Fibroblast of lung (primary cell): ENCODE measurements at regions not wholly inside any gene's neighbourhood (a gene's known extent, or its start where the extent isn't known, plus 50 kb on each side); places are given as distances from the start of the nearest gene placed in this dataset.
"Not testable (repeated sequence)": the region's sequence is repeated elsewhere in the genome, so short reads cannot be mapped to it uniquely, and the experiment has no call there.

Experiments
- DNase-seq, 2 donors: peaks; one replicate each; pipeline versions ENCODE4 v3.0.0 to v3.0.0-alpha.2; 2010; ENCODE audit warnings: low read depth in 2 of 2
- H2AFZ ChIP-seq: 2 replicates; pipeline ENCODE4 v1.5.1; 2012; ENCODE audit warnings: low read length, control low read depth, inconsistent platforms
- H3K27ac ChIP-seq: 2 replicates; pipeline ENCODE4 v1.5.1; 2011; ENCODE audit warnings: low read length, control low read depth; ENCODE audit not compliant: insufficient read depth
- H3K27me3 ChIP-seq: 2 replicates; pipeline ENCODE4 v1.5.1; 2011; ENCODE audit warnings: mild to moderate bottlenecking, low read length; ENCODE audit not compliant: control insufficient read depth, insufficient read depth
- H3K36me3 ChIP-seq: 2 replicates; pipeline ENCODE4 v1.5.1; 2011; ENCODE audit warnings: low read length; ENCODE audit not compliant: control insufficient read depth, insufficient read depth
- H3K4me1 ChIP-seq: 2 replicates; pipeline ENCODE4 v1.5.1; 2011; ENCODE audit warnings: low read length; ENCODE audit not compliant: control insufficient read depth, insufficient read depth; ENCODE audit errors: extremely low read depth
- H3K4me2 ChIP-seq: 2 replicates; pipeline ENCODE4 v1.5.1; 2011; ENCODE audit warnings: low read length, control low read depth; ENCODE audit not compliant: insufficient read depth; ENCODE audit errors: extremely low read depth
- H3K4me3 ChIP-seq, 4 experiments: fragments of 200-600 bp in 1 of 4; sonication (generic) in 1 of 4; replicated peaks in 1 of 4; 2 replicates each; pipeline ENCODE4 v1.5.1; 2011 to 2016; ENCODE audit warnings: low read length in 4 of 4, low read depth in 3 of 4, mild to moderate bottlenecking in 3 of 4, control low read depth in 2 of 4, inconsistent platforms in 1 of 4, mixed read lengths in 1 of 4; ENCODE audit not compliant: insufficient read depth in 1 of 4; ENCODE audit errors: control extremely low read depth in 1 of 4
- H3K79me2 ChIP-seq: 2 replicates; pipeline ENCODE4 v1.5.1; 2012; ENCODE audit warnings: mild to moderate bottlenecking, low read length, inconsistent platforms; ENCODE audit not compliant: control insufficient read depth, insufficient read depth
- H3K9ac ChIP-seq: 2 replicates; pipeline ENCODE4 v1.5.1; 2011; ENCODE audit warnings: mild to moderate bottlenecking, low read length, control low read depth; ENCODE audit not compliant: insufficient read depth
- H3K9me3 ChIP-seq: 2 replicates; pipeline ENCODE4 v1.5.1; 2012; ENCODE audit warnings: low read depth, low read length; ENCODE audit not compliant: control insufficient read depth, insufficient read depth
- H4K20me1 ChIP-seq: 2 replicates; pipeline ENCODE4 v1.5.1; 2011; ENCODE audit warnings: low read length; ENCODE audit not compliant: control insufficient read depth, insufficient read depth; ENCODE audit errors: extremely low read depth
- EZH2 ChIP-seq: IDR thresholded peaks from 2 replicates; pipeline ENCODE4 v1.5.1; 2012; ENCODE audit warnings: low read length, control low read depth, mild to moderate bottlenecking; ENCODE audit errors: missing control alignments
- TF ChIP-seq, protein P1 (sequence below), 2 donors: IDR thresholded peaks in 1 of 2; conservative IDR thresholded peaks in 1 of 2; 1 replicate in 1 of 2; 2 replicates in 1 of 2; pipeline ENCODE4 v1.5.1; 2011 to 2012; ENCODE audit warnings: low read length in 2 of 2, control low read depth in 1 of 2, inconsistent platforms in 1 of 2, low read depth in 1 of 2, mild to moderate bottlenecking in 1 of 2

DNA sequence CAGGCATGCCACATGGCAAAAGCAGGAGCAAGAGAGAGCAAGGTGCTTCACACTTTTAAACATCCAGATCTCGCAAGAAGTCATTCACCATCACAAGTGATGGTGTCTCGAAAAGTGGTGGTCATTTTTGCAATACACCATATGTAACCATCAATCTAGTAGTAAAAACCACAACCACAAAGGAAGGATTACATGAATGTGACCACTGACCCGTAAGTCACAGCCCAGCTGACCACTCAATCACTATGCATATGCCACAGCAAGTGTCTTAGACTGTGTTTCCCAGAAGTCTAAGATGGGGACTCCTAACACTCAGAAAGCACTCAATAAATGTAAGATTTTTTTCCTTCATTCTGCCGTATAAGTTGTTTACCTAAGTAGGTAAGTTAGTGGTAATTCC is 76.9 kb downstream of the FH start:
- no peak overlapping the region for H3K4me3 ChIP-seq
- no peak overlapping the region for H3K27ac ChIP-seq
- no peak overlapping the region for H3K9ac ChIP-seq
- H3K79me2 ChIP-seq = no peaks in the 10 kb centered on the region
- H3K4me1 ChIP-seq = peaks cover 3% of the 10 kb centered on the region
- DNase-seq = peak in 1 of 2 donors; percentile 7
- no peaks in the 10 kb centered on the region for H3K27me3 ChIP-seq
- no peaks in the 10 kb centered on the region for H4K20me1 ChIP-seq
- no peaks in the 10 kb centered on the region for H3K36me3 ChIP-seq
- H3K9me3 ChIP-seq = no peaks in the 10 kb centered on the region
- H2AFZ ChIP-seq = no peak overlapping the region
- no peak overlapping the region for H3K4me2 ChIP-seq
- TF ChIP-seq EZH2 = no peak
- TF ChIP-seq, protein P1, sequence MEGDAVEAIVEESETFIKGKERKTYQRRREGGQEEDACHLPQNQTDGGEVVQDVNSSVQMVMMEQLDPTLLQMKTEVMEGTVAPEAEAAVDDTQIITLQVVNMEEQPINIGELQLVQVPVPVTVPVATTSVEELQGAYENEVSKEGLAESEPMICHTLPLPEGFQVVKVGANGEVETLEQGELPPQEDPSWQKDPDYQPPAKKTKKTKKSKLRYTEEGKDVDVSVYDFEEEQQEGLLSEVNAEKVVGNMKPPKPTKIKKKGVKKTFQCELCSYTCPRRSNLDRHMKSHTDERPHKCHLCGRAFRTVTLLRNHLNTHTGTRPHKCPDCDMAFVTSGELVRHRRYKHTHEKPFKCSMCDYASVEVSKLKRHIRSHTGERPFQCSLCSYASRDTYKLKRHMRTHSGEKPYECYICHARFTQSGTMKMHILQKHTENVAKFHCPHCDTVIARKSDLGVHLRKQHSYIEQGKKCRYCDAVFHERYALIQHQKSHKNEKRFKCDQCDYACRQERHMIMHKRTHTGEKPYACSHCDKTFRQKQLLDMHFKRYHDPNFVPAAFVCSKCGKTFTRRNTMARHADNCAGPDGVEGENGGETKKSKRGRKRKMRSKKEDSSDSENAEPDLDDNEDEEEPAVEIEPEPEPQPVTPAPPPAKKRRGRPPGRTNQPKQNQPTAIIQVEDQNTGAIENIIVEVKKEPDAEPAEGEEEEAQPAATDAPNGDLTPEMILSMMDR (conservative IDR thresholded peaks at IDR 0.05 in 1 of 2, IDR thresholded peaks at IDR 0.05 in 1 of 2; ENCODE audit: low read depth in 1 of 2, low read length in 2 of 2) = no peak

DNA sequence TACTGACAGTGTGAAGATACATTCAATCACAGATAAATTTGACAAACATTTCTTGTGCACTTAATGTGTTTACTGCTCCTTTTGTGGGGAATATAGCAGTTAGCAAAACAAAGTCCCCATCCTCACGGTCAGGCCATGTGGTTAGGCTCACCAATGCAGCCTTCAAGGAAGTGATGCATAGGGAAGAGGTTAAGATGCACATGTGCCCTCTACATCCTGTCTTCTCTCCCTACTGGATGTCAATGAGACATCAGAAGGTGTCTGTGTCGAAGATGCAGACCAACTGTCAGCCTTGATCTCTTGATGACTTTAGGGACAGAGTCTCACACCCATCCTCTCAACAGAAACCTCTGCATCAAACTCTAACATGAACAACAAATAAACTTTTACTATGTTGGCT is 78.7 kb downstream of the FH start:
- DNase-seq = no peak
- Histone ChIP-seq H3K4me2 (no peak overlapping the region), H4K20me1 (no peaks in the 10 kb centered on the region), H3K36me3 (no peaks in the 10 kb centered on the region), H3K4me1 (no peaks in the 10 kb centered on the region), H3K4me3 (no peak overlapping the region), H3K27ac (no peak overlapping the region), H2AFZ (no peak overlapping the region), H3K9ac (no peak overlapping the region), H3K79me2 (no peaks in the 10 kb centered on the region), H3K27me3 (no peaks in the 10 kb centered on the region), H3K9me3 (no peaks in the 10 kb centered on the region)
- TF ChIP-seq EZH2 = no peak
- TF ChIP-seq, protein P1 (conservative IDR thresholded peaks at IDR 0.05 in 1 of 2, IDR thresholded peaks at IDR 0.05 in 1 of 2; ENCODE audit: low read depth in 1 of 2, low read length in 2 of 2) = no peak

DNA sequence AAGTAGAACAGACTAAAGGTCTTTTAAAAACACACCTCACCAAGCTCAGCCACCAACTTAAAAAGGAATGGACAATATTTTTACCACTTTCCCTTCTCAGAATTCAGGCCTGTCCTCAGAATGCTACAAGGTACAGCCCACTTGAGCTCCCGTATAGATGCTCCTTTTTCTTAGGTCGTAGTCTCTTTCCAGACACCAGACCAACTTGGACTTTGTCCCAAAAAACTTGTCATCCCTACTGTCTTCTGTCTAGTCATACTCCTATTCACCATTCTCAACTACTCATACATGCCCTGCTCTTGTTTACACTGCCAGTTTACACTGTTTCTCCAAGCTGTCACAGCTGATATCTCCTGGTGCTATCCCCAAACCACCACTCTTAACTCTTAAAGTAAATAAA is 80.9 kb downstream of the FH start:
- H3K27me3 ChIP-seq, H3K79me2 ChIP-seq, H4K20me1 ChIP-seq, DNase-seq, H3K4me3 ChIP-seq, H3K27ac ChIP-seq, H3K36me3 ChIP-seq, H3K9ac ChIP-seq, H3K4me1 ChIP-seq, H2AFZ ChIP-seq, H3K9me3 ChIP-seq, H3K4me2 ChIP-seq: not testable (repeated sequence)

DNA sequence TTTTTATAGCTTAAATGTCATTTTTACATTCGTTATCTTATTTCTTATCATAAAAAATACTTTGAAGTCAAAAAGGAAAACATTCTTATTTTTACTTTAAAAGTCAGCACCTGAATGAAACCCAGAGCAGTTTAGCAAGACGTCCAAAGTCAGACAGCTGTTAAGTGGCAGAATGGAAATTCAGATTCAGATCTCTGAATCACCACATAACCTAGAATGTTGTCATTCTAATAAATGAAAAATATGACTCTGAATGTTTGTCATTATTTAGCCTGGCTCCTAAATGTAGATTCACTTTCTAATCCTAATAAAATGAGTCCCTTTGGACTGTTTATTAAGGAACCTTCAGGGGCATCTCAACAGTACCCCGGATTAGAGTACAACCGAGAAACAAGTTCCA is 75.2 kb upstream of the RGS7 start:
- H3K27ac ChIP-seq = no peak overlapping the region
- no peak for DNase-seq

DNA sequence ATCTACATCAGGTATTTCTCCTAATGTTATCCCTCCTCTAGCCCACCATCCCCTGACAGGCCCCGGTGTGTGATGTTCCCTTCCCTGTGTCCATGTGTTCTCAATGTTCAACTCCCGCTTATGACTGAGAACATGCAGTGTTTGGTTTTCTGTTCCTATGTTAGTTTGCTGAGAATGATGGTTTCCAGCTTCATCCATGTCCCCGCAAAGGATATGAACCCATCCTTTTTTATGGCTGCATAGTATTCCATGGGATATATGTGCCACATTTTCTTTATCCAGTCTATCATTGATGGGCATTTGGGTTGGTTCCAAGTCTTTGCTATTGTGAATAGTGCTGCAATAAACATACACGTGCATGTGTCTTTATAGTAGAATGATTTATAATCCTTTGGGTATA is 68.1 kb upstream of the RGS7 start:
- H3K4me1 ChIP-seq, H2AFZ ChIP-seq, H3K9ac ChIP-seq, H3K27me3 ChIP-seq, H3K4me2 ChIP-seq, H3K79me2 ChIP-seq, H3K4me3 ChIP-seq, DNase-seq, H3K27ac ChIP-seq, H4K20me1 ChIP-seq, H3K36me3 ChIP-seq, H3K9me3 ChIP-seq: not testable (repeated sequence)

More for the DNA sequence above, 75.2 kb upstream of the RGS7 start:
- Histone ChIP-seq H3K9ac (no peak overlapping the region), H3K4me3 (no peak overlapping the region), H3K79me2 (no peaks in the 10 kb centered on the region), H2AFZ (no peak overlapping the region), H3K27me3 (no peaks in the 10 kb centered on the region), H3K4me1 (no peaks in the 10 kb centered on the region), H4K20me1 (no peaks in the 10 kb centered on the region), H3K4me2 (no peak overlapping the region), H3K36me3 (no peaks in the 10 kb centered on the region), H3K9me3 (no peaks in the 10 kb centered on the region)
- no peak for TF ChIP-seq EZH2
- TF ChIP-seq, protein P1 (conservative IDR thresholded peaks at IDR 0.05 in 1 of 2, IDR thresholded peaks at IDR 0.05 in 1 of 2; ENCODE audit: low read depth in 1 of 2, low read length in 2 of 2) = no peak
